ENCODE measurements at regions not wholly inside any gene's neighbourhood (a gene's known extent, or its start where the extent isn't known, plus 50 kb on each side); places are given as distances from the start of the nearest gene placed in this dataset.

DNA sequence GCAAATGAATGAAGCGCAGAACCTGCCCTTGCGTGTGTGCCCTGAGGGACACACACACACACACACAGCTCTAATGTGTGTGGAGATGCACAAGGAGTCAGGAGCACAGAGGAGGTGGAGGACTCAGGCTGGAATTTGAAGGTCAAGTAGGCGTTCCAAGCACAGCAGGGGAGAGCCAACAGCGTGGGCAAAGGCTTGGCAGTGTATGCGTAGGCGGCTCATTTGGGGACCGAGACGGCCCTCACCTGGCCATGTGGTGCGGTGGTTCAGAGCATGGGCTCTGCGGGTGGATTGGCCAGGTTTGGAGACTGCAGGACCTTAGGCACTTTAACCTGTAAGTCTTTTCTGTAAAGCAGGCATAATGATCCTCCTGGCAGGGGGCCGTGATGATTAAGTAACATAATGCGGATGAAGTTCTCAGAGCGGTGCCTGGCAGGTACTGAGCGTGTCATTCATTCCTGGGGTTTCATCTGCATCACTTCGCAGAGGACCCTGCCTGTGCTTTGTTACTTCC is 69.5 kb upstream of the SLC24A4 start:
- H3K14ac ChIP-seq (replicated peaks; ENCODE audit: low read depth, low read length): no peak overlapping the region
- ATAC-seq (ENCODE audit: low read depth) (no peak), DNase-seq (no peak)
- H3K4me3 ChIP-seq (ENCODE audit: insufficient read depth, low read depth, low read length): no peak overlapping the region
- no peak overlapping the region for H4K8ac ChIP-seq (ENCODE audit: low read depth in 2 of 2, low read length in 2 of 2)
- H2AK5ac ChIP-seq (ENCODE audit: low read depth, low read length): no peak overlapping the region
- H3K56ac ChIP-seq (ENCODE audit: extremely low read depth, insufficient read depth, low read length): no peak overlapping the region
- no peak overlapping the region for H3K23ac ChIP-seq (ENCODE audit: low read depth, low read length)
- no peak overlapping the region for H3K4me2 ChIP-seq (ENCODE audit: low read depth, low read length)
- H3K18ac ChIP-seq (ENCODE audit: low read depth, low read length): no peak overlapping the region
- H3K4ac ChIP-seq (ENCODE audit: low read depth, low read length): no peak overlapping the region
- no peak for TF ChIP-seq RAD21 (IDR thresholded peaks at IDR 0.05; ENCODE audit: low read length)
- TF ChIP-seq MXI1 (IDR thresholded peaks at IDR 0.05; ENCODE audit: borderline replicate concordance, low read depth, low read length): no peak
- no peak for TF ChIP-seq FOS (IDR thresholded peaks at IDR 0.05; ENCODE audit: low read depth, low read length)
- no peak for TF ChIP-seq RCOR1 (IDR thresholded peaks at IDR 0.05; ENCODE audit: insufficient replicate concordance, low read length)
- TF ChIP-seq CHD1 (IDR thresholded peaks at IDR 0.05; ENCODE audit: low read depth, low read length): no peak
- TF ChIP-seq, protein P1, sequence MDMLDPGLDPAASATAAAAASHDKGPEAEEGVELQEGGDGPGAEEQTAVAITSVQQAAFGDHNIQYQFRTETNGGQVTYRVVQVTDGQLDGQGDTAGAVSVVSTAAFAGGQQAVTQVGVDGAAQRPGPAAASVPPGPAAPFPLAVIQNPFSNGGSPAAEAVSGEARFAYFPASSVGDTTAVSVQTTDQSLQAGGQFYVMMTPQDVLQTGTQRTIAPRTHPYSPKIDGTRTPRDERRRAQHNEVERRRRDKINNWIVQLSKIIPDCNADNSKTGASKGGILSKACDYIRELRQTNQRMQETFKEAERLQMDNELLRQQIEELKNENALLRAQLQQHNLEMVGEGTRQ (IDR thresholded peaks at IDR 0.05; ENCODE audit: low read depth, low read length): no peak
- no peak for TF ChIP-seq SMC3 (IDR thresholded peaks at IDR 0.05; ENCODE audit: low read depth, low read length)
- TF ChIP-seq, protein P2, sequence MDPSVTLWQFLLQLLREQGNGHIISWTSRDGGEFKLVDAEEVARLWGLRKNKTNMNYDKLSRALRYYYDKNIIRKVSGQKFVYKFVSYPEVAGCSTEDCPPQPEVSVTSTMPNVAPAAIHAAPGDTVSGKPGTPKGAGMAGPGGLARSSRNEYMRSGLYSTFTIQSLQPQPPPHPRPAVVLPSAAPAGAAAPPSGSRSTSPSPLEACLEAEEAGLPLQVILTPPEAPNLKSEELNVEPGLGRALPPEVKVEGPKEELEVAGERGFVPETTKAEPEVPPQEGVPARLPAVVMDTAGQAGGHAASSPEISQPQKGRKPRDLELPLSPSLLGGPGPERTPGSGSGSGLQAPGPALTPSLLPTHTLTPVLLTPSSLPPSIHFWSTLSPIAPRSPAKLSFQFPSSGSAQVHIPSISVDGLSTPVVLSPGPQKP (IDR thresholded peaks at IDR 0.05; ENCODE audit: borderline replicate concordance, low read depth, low read length): no peak
- TF ChIP-seq BHLHE40 (IDR thresholded peaks at IDR 0.05; ENCODE audit: low read depth, low read length): no peak
- TF ChIP-seq, protein P3, sequence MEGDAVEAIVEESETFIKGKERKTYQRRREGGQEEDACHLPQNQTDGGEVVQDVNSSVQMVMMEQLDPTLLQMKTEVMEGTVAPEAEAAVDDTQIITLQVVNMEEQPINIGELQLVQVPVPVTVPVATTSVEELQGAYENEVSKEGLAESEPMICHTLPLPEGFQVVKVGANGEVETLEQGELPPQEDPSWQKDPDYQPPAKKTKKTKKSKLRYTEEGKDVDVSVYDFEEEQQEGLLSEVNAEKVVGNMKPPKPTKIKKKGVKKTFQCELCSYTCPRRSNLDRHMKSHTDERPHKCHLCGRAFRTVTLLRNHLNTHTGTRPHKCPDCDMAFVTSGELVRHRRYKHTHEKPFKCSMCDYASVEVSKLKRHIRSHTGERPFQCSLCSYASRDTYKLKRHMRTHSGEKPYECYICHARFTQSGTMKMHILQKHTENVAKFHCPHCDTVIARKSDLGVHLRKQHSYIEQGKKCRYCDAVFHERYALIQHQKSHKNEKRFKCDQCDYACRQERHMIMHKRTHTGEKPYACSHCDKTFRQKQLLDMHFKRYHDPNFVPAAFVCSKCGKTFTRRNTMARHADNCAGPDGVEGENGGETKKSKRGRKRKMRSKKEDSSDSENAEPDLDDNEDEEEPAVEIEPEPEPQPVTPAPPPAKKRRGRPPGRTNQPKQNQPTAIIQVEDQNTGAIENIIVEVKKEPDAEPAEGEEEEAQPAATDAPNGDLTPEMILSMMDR (conservative IDR thresholded peaks at IDR 0.05; ENCODE audit: low read depth, low read length): no peak
- TF ChIP-seq RFX5 (IDR thresholded peaks at IDR 0.05; ENCODE audit: low read depth, low read length): no peak
- no peak for TF ChIP-seq CEBPB (IDR thresholded peaks at IDR 0.05; ENCODE audit: low read depth, low read length)
- no peak for TF ChIP-seq MAFK (IDR thresholded peaks at IDR 0.05; ENCODE audit: low read depth, low read length)
- no peak for TF ChIP-seq MAZ (IDR thresholded peaks at IDR 0.05; ENCODE audit: borderline replicate concordance, low read depth, low read length)
- no peak for TF ChIP-seq NFE2L2 (IDR thresholded peaks at IDR 0.05; ENCODE audit: low read depth, low read length)
- TF ChIP-seq POLR2A (IDR thresholded peaks at IDR 0.05; ENCODE audit: low read depth, low read length): no peak
- WGBS, 2 experiments (ENCODE audit: extremely low coverage in 2 of 2, insufficient read length in 1 of 2): 39% methylated on average over 6 of the region's 15 CpGs; no CpG with 5 or more reads in 1 of the 2 experiments
- peaks cover 21% of the 10 kb centered on the region for H3K27me3 ChIP-seq (ENCODE audit: control insufficient read depth, insufficient read depth, low read length)
- no peak overlapping the region for H2BK15ac ChIP-seq (ENCODE audit: low read depth, low read length)
- no peaks in the 10 kb centered on the region for H3K79me1 ChIP-seq (ENCODE audit: low read depth in 1 of 2, low read length in 2 of 2)
- no peak overlapping the region for H4K5ac ChIP-seq (ENCODE audit: low read depth, low read length)
- H3K9me1 ChIP-seq (ENCODE audit: insufficient read depth, low read length): no peaks in the 10 kb centered on the region
- H3K9ac ChIP-seq (ENCODE audit: low read depth, low read length): no peak overlapping the region
- CTCF ChIA-PET: no interaction called here
- H2AK9ac ChIP-seq (replicated peaks; ENCODE audit: low read depth, low read length, poor library complexity): no peak overlapping the region
- H2BK20ac ChIP-seq (ENCODE audit: low read depth, low read length): no peak overlapping the region
- no TSS peak for BruUV-seq (replicated peaks)
- POLR2A ChIA-PET (ENCODE audit: unreplicated experiment): no interaction called here
- no peak overlapping the region for H2AFZ ChIP-seq (replicated peaks; ENCODE audit: low read length, poor library complexity)
- intact Hi-C loops (cut with micrococcal nuclease): no loop called here
- H3K4me1 ChIP-seq (ENCODE audit: control insufficient read depth, insufficient read depth, low read length): no peaks in the 10 kb centered on the region
- dilution Hi-C loops (cut with HindIII; ENCODE audit: low sequenced_read_pairs, unreplicated experiment): no loop called here
- H3K27ac ChIP-seq (ENCODE audit: insufficient read depth, low read length): no peak overlapping the region
- no peak overlapping the region for H4K91ac ChIP-seq (ENCODE audit: insufficient read depth, low read depth, low read length)
- no peaks in the 10 kb centered on the region for H3K9me3 ChIP-seq (ENCODE audit: control insufficient read depth, insufficient read depth, low read length)
- H2BK5ac ChIP-seq (ENCODE audit: low read depth, low read length, poor library complexity, severe bottlenecking): no peak overlapping the region
- in situ Hi-C loops (cut with MboI; ENCODE audit: low sequenced_read_pairs): no loop called here
- no peaks in the 10 kb centered on the region for H4K20me1 ChIP-seq (ENCODE audit: insufficient read depth, low read length)
- H3K36me3 ChIP-seq (ENCODE audit: control insufficient read depth, insufficient read depth, low read length): no peaks in the 10 kb centered on the region
- H2BK120ac ChIP-seq (ENCODE audit: low read depth, low read length): no peak overlapping the region
